ENCODE measurements at regions not wholly inside any gene's neighbourhood (a gene's known extent, or its start where the extent isn't known, plus 50 kb on each side); places are given as distances from the start of the nearest gene placed in this dataset.

DNA sequence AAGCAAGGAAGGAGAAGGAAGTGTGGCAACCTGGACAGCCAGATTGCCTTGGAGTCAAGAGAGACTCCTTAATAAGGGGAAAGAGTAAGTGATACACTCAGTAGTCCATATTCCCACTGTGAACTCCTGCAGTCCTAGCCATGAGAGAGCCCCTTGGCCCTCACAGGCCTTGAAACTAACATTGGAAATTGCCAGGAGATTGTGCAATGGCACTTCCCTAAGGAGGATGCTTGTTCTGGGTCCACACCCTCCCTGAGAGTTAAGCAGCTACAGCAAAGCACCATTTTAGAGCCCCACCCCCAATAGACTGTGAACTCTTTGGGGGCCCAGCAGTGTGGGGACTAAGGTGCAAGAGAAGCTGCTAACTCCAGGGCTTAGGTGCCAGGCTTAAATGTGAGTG is 367.7 kb upstream of the CAMK1G start:
- Histone ChIP-seq H3K9me2 (replicated peaks; ENCODE audit: insufficient read depth, low read length) (no peaks in the 10 kb centered on the region), H3K27me3 (ENCODE audit: low read length) (no peaks in the 10 kb centered on the region), H3K79me2 (ENCODE audit: insufficient read depth, low read length) (no peaks in the 10 kb centered on the region), H2AFZ (ENCODE audit: low read depth, low read length, severe bottlenecking) (no peak overlapping the region), H3K4me2 (ENCODE audit: low read depth, low read length, poor library complexity, severe bottlenecking) (no peak overlapping the region), H3K9me3 (ENCODE audit: insufficient read depth, low read length) (no peaks in the 10 kb centered on the region), H3K27ac (ENCODE audit: low read depth, low read length) (no peak overlapping the region), H3K9ac (ENCODE audit: low read length) (no peak overlapping the region), H3K4me3 (ENCODE audit: insufficient read depth, low read length, poor library complexity, severe bottlenecking) (no peak overlapping the region), H4K20me1 (ENCODE audit: low read depth, low read length) (no peaks in the 10 kb centered on the region), H3K36me3 (ENCODE audit: low read length) (no peaks in the 10 kb centered on the region), H3F3A (ENCODE audit: insufficient read depth) (no peaks in the 10 kb centered on the region)
- TF ChIP-seq, protein P1, sequence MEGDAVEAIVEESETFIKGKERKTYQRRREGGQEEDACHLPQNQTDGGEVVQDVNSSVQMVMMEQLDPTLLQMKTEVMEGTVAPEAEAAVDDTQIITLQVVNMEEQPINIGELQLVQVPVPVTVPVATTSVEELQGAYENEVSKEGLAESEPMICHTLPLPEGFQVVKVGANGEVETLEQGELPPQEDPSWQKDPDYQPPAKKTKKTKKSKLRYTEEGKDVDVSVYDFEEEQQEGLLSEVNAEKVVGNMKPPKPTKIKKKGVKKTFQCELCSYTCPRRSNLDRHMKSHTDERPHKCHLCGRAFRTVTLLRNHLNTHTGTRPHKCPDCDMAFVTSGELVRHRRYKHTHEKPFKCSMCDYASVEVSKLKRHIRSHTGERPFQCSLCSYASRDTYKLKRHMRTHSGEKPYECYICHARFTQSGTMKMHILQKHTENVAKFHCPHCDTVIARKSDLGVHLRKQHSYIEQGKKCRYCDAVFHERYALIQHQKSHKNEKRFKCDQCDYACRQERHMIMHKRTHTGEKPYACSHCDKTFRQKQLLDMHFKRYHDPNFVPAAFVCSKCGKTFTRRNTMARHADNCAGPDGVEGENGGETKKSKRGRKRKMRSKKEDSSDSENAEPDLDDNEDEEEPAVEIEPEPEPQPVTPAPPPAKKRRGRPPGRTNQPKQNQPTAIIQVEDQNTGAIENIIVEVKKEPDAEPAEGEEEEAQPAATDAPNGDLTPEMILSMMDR (IDR thresholded peaks at IDR 0.05; ENCODE audit: insufficient read depth, low read length, poor library complexity, severe bottlenecking): no peak
- TF ChIP-seq EZH2phosphoT487 (conservative IDR thresholded peaks at IDR 0.05; ENCODE audit: low read length): no peak

DNA sequence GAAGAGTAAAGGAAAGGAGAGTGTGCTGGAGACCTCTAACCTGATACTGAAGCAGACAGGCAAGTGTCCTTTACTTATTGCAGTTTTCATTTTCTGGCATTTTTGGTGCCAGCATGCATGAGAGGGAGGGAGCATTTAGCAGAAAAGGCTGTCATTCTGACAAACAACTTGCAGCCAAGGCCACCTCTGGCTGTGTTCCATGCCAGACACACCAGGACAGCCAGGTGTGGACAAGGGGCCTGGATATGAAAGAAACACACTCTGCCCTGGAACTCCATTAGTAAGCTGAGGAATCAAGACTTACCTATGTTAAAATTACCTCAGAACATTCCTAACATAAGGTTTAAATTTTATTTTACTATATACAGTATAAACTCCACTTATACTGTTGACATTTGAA is 365.4 kb upstream of the CAMK1G start:
- Histone ChIP-seq H3K27me3 (ENCODE audit: low read length) (no peaks in the 10 kb centered on the region), H3K4me2 (ENCODE audit: low read depth, low read length, poor library complexity, severe bottlenecking) (no peak overlapping the region), H4K20me1 (ENCODE audit: low read depth, low read length) (no peaks in the 10 kb centered on the region), H3K36me3 (ENCODE audit: low read length) (no peaks in the 10 kb centered on the region), H3K9me3 (ENCODE audit: insufficient read depth, low read length) (no peaks in the 10 kb centered on the region), H3K9me2 (replicated peaks; ENCODE audit: insufficient read depth, low read length) (no peaks in the 10 kb centered on the region), H3K79me2 (ENCODE audit: insufficient read depth, low read length) (no peaks in the 10 kb centered on the region), H3F3A (ENCODE audit: insufficient read depth) (no peaks in the 10 kb centered on the region), H3K4me3 (ENCODE audit: insufficient read depth, low read length, poor library complexity, severe bottlenecking) (no peak overlapping the region), H3K9ac (ENCODE audit: low read length) (no peak overlapping the region), H3K27ac (ENCODE audit: low read depth, low read length) (no peak overlapping the region), H2AFZ (ENCODE audit: low read depth, low read length, severe bottlenecking) (no peak overlapping the region)
- TF ChIP-seq, protein P1 (IDR thresholded peaks at IDR 0.05; ENCODE audit: insufficient read depth, low read length, poor library complexity, severe bottlenecking): no peak
- TF ChIP-seq EZH2phosphoT487 (conservative IDR thresholded peaks at IDR 0.05; ENCODE audit: low read length): no peak

DNA sequence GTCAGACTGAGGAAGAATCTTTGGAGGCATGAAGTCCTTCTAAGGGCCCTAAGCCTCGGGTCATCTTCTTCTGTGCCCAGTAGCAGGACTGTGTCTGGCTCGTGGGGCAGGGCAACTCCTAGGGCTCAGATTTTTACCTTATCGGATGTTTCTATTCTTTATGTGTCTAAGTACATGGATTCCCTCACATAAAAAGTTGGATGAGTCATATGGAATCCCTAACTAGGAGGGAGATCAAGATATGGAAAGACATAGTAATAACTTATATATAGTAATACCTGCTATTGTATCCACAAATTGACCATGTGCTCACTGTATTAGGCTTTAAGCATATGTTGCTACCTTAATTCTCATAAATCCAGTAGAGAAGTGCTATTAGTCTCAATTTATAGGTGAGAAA is 364.5 kb upstream of the CAMK1G start:
- Histone ChIP-seq H2AFZ (ENCODE audit: low read depth, low read length, severe bottlenecking) (no peak overlapping the region), H3K27me3 (ENCODE audit: low read length) (no peaks in the 10 kb centered on the region), H3K4me2 (ENCODE audit: low read depth, low read length, poor library complexity, severe bottlenecking) (no peak overlapping the region), H3F3A (ENCODE audit: insufficient read depth) (no peaks in the 10 kb centered on the region), H3K79me2 (ENCODE audit: insufficient read depth, low read length) (no peaks in the 10 kb centered on the region), H4K20me1 (ENCODE audit: low read depth, low read length) (no peaks in the 10 kb centered on the region), H3K9ac (ENCODE audit: low read length) (no peak overlapping the region), H3K9me2 (replicated peaks; ENCODE audit: insufficient read depth, low read length) (no peaks in the 10 kb centered on the region), H3K36me3 (ENCODE audit: low read length) (no peaks in the 10 kb centered on the region), H3K9me3 (ENCODE audit: insufficient read depth, low read length) (no peaks in the 10 kb centered on the region), H3K27ac (ENCODE audit: low read depth, low read length) (no peak overlapping the region), H3K4me3 (ENCODE audit: insufficient read depth, low read length, poor library complexity, severe bottlenecking) (no peak overlapping the region)
- TF ChIP-seq EZH2phosphoT487 (conservative IDR thresholded peaks at IDR 0.05; ENCODE audit: low read length): no peak
- TF ChIP-seq, protein P1 (IDR thresholded peaks at IDR 0.05; ENCODE audit: insufficient read depth, low read length, poor library complexity, severe bottlenecking): no peak

Data from SU-DHL-6 (cell line).